GM21717 (cell line): ENCODE measurements at regions not wholly inside any gene's neighbourhood (a gene's known extent, or its start where the extent isn't known, plus 50 kb on each side); places are given as distances from the start of the nearest gene placed in this dataset.
"Not testable (repeated sequence)": the region's sequence is repeated elsewhere in the genome, so short reads cannot be mapped to it uniquely, and the experiment has no call there.

ENCODE experiments used
- ATAC-seq: cut with Tn5 transposase; IDR thresholded peaks from one replicate; pipeline ENCODE4 v1.9.1; 2021; ENCODE audit warnings: mild to moderate bottlenecking, moderate library complexity; ENCODE audit not compliant: unreplicated experiment

DNA sequence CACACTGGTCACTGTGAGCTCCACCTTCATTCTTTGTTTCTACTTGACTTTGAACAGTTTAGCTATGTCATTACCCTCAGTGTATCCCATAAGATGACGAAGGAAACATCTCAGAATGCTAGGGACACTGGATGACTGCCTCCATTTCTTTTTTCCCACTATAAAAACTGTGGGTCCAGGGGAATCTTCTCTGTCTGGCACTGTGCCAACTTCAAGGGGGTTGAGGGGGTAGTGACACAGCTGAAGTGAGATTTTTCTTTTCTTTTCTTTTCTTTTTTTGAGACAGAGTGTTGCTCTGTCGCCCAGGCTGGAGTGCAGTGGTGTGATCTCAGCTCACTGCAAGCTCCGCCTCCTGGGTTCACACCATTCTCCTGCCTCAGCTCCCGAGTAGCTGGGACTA lies 302.6 kb upstream of the TARS1 start:
- not testable (repeated sequence) for ATAC-seq

DNA sequence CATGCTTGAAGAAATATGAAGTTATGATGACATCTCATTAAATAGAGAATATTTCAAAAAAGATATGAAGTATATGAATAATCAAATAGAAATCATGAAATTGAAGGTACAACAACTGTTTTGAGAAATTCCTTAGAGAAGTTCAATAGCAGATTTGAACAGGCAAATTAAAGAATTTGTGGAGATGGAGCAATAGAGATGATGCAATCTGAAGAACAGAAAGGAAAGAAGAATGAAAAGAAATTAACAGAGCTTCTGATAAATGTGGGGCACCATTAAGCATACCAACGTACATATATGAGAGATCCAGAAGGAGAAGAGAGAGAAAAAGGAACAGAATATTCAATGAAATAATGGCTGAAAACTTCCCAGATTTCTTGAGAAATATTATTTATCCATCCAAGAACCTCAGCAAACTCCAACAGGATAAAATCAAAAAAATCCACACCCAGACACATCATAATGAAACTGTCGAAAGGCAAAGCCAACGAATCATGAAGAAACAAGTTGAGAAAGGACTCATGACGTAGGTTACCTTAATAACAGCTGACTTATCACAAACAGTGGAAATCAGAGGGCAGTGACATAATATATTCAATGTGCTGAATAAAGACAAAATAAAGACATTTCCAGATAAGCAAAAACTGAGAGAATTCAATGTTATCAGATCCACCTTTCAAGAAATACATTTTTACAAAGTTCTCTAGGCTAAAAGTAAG lies 297.2 kb upstream of the TARS1 start:
- ATAC-seq, result no peak

DNA sequence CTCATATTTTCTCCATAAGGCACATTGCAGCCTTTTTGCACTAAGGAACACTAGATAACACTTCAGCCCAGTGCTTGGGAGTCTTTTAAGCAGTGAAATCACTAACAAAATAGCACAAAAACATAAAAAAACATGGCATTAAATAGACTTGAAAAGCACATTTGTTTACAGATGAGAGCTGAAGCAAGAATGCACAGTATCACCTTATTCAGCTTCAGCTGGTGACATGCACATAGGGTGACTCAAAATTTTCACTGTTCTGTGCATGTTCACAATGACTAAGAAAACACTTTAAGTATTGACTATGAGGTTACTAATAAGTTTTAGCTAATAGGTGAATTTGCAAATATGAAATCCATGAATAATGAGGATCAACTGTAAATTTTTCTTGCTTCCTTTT lies 293.9 kb upstream of the TARS1 start:
- no peak for ATAC-seq

DNA sequence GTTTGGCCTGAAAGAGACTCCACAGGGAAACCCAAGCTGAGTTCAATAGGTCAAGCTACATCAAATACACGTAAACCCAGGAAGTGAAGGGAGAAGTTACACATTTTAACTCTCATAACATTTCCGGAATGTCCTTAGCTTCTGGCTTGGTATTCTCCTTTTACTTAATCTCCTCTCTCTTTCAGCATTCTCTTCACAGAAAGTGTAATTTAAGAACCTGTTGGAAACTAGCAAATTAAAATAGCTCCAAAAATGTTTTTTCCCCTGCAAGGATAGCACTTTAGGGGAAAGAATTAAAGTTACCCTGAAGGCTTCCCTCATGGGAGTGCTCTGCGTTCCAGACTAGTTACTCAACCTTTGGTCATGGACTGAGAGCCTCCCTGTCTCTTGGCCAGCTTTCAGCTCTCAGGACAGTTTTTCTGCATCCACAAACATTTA lies 292.7 kb upstream of the TARS1 start:
- no peak for ATAC-seq

DNA sequence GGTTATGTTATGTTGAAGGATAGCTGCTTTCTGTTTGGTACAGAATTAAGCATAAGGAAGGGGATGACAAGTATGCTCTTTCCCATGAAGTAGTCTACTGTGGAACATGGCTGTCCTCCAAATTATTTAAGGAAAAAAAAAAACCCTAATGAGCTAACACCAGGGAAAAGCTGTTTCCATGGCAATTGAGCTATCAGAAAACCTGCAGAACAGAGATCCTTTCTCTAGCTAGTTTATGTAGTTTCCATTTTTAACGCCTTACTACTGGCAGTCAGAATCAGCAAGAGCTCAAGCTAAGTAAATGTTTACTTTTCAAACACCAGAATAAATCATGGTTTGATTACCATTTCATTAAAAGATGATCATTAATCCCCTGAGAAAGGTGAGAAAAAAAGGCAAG lies 287.4 kb upstream of the TARS1 start:
- no peak for ATAC-seq

DNA sequence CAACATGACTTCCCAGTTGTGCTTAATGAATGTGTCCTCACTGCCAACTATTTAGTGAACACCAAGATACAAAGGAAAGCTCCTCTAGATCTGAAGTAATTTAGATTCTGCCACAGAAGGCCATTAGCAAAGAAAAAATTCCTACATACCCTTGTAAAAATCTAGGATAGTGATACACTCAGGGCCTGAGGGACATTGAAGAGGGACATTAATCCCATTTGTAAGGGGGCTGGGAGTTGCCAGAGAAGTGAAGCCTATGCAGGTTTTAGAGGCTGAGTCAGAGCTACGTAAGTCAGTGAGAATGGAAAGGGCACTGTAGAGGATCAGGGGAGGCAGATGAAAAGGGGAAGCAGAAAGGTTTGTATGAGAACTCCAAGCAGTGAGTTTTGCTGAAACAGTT lies 286.9 kb upstream of the TARS1 start:
- no peak for ATAC-seq

DNA sequence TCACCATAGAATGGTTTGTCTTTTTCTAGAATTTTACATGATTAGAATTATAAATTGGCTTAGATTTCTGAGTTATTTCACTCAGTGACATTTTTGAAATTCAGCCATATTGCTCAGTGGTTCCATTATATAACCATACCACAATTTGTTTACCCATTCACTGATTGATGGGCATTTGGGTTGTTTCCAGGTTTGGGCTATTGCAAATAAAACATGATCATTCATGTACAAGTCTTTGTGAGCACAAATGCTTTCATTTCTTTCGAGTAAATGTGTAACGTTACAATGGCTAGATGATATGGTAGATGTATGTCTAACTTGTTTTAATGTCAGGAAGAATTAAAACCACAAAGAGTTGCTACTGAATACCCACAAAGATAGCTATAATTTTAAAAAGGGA lies 279.9 kb upstream of the TARS1 start:
- ATAC-seq, result no peak

DNA sequence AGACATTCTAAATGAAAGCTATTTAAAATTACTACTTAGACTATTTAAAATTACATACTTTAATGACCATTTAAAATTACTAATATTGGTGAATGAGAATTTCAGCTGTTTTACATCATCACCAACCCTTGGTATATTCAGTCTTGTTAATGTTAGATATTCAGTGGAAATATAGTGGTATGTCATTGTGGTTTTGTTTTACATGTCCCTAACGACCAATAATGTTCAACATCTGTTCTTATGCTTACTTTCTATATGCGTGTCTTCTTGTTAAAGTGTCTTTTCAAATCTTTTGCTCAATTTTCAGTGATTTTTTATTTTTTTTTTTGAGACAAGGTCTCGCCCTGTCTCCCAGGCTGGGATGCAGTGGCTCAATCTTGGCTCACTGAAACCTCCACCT lies 279.3 kb upstream of the TARS1 start:
- ATAC-seq, result no peak

DNA sequence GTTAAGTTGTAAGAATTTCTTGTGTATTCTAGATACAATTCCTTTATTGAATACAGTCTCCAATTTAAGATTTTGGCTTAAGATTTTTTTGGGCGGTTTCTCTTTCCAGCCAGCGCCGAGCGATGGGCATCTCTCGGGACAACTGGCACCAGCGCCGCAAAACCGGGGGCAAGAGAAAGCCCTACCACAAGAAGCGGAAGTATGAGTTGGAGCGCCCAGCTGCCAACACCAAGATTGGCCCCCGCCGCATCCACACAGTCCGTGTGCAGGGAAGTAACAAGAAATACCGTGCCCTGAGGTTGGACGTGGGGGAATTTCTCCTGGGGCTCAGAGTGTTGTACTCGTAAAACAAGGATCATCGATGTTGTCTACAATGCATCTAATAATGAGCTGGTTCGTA lies 278.7 kb upstream of the TARS1 start:
- no peak for ATAC-seq

DNA sequence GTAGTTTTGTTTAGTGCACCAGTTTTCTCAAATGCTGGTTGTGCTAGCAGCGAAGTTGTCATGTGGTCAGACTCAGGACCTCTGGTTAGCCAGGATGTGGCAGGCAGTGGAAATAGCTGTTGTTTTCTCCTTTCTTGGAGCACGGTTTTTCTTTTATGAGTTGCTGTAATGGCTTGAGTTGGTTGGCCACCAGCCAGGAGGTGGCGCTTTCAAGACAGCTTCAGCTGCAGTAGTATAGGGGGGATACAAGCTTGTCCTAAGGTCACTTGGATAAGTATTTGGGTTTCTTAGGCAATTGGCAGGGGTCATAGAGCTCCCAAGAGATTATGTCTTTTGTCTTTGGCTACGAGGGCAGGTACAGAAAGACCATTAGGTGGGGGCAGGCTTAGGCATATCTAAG lies 274.2 kb upstream of the TARS1 start:
- ATAC-seq, result no peak

DNA sequence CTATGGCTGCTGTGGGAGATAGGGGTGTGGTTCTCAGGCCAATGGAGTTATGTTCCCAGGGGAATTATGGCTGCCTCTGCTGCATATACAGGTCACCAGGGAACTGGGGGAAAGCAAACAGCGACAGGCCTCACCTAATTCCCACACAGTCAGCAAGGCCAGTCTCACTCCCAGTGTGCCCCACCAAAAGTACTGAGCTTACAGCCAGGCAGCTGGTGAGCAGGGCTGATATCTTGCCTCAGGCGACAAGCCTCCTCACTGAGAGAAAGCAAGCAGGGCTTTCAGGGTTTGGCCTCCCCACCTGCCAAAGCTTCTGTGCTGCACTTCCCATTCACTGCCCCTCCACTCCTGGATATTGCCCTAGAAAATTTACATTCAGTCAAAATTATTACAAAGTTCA lies 273.8 kb upstream of the TARS1 start:
- ATAC-seq, result no peak

DNA sequence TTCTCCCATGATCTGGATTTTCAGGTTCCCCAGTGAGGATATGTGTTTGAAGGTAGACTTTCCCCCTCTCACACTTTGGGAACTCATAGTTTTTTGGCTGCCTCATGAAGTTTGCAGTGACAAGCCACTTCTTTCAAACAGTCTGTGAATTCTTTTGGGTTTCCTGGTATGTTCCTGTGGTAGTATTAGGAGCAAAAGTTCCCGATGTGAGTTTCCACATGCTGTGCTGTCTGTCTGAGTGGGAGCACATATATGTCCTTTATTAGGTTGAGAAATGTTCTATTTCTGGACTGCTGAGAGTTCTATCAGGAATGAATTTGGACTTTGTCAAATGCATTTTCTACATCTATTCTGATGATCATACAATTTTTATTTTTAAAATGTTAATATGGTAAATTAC lies 273.2 kb upstream of the TARS1 start:
- no peak for ATAC-seq

DNA sequence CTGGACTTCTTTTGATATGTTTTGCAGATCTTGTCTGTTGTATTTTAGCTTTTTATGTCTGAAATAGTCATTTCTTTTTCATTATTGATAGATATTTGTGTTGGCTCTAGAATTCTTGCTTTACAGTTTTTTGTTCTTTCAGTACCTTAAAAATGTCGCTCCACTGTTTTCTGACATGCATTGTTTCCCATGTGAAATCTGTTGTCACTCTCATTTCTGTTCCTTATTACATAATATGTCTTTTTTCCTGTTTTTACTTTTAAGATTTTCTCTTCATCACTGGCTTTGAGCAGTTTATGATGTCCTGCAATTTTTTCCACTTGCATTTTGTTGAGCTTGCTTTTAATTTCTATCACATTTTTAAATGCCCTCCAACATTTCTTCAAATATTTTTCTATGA lies 270.4 kb upstream of the TARS1 start:
- no peak for ATAC-seq

DNA sequence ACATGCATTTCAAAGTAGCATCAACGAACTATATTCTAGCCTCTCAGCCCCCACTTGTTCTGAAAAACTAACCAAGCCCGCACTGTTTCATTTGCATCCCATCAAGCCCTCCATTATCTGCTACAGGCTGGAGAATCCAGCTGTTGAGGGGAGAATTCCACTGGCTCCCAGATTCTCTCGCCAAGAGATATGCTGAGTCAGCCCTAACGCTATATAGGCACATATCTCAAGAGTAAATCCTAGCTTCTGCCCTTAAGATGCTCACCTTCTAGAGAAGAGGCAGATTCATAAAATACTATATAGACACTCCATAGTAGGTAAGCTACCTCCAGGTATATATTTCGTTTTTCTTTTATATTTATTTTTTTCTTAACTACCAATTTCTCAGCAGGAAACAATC lies 266.4 kb upstream of the TARS1 start:
- ATAC-seq, result no peak

DNA sequence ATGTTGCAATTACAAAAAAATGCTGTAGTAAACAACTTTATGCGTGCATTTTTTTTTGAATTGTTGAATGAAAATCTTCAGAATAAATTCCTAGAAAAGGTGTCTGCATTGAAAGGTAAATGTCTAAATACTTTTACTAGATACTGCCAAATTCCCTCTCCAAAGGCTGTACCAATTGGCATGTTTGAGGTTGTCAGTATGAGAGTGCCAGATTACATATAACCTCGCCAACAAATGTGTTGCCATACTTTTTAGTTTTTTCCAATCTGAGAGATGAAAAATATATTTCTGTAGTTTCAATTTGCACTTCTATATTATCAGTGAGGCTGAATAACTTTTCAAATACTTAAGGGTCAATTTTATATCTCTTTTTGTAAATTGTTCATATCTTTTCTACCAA lies 261.5 kb upstream of the TARS1 start:
- ATAC-seq, result no peak

DNA sequence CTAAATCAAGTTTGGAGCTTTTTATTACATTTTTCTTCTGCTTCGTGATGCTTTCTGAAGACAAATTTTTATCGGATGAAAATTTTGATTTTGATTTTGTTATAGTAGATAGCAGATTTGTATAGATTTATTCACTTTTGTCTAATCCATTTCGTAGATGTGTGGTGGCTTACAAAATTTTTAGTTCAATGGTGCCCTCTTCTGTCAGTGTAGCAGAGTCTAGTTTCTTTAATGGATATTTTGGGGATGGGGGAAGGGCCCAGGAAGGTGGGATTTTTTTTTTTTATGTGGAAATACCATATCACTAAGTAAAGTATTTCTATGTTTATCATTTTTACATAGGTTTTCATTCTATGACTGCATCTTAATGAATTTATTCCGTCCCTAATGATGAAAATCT lies 259.9 kb upstream of the TARS1 start:
- ATAC-seq, result no peak

DNA sequence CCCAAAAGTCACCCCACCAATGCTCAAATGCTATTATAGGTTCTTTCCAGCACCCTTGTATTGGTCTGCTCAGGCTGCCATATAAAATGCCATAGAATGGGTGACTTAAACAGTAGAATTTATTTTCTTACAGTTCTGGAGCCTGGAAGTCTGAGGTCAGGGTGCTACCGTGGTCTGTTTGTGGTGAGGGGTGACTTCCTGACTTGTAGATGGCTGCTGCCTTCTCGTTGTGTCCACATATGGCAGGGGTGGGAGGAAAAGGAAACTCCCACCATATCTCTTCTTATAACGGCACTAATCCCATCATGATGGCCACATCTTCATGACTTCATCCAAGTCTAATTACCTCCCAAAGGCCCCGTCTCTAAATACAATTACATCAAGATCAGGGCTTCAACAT lies 257.8 kb upstream of the TARS1 start:
- no peak for ATAC-seq

DNA sequence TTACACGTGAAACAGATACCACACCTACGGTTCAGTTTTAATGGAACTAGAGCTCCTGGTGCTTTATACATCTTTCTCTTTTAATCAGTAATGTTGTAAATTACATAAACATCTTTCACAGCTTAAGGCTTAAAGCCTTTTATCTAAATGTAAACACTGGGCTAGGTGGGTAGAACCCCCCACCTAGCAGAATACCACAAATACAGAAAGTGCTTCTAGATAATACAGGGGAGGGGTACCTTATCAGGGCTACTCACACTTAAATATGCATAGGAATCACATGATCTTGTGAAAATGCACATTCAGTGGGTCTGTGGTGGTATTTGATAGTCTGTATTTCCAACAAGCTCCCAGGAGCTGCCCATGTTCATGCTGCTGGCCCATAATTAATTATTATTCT lies 256.4 kb upstream of the TARS1 start:
- ATAC-seq, result no peak

DNA sequence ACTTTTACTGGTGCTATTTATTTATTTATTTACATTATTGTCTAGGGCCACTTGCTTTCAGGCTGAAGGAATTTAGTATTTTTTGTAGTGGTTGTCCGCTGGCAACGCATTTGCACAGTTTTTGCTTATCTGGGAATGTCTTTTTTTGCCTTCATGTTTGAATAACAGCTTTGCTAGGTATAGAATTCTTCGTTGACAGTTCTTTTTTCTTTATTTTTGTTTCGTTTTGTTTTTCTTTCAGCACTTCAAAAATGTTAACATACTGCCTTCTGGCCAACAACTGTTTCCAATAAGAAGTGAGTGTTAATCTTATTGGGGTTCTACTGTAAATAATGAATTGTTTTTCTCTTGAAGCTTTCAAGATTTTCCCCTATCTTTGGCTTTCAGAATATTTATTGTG lies 252.7 kb upstream of the TARS1 start:
- no peak for ATAC-seq

DNA sequence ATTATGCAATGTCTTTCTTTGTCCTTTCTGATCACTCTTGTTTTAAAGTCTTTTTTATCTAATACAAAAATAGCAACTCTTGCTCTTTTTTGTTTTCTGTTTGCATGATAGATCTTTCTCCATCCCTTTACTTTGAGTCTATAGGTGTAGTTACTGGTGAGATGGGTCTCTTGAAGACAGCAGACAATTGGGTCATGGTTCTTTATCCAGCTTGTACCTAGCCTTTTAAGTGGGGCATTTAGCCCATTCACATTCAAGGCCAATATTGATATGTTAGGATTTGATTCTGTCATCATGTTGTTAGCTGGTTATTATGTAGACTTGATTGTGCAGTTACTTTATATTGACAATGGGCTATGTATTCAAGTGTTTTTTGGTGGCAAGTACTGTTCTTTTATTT lies 245.9 kb upstream of the TARS1 start:
- ATAC-seq, result no peak

DNA sequence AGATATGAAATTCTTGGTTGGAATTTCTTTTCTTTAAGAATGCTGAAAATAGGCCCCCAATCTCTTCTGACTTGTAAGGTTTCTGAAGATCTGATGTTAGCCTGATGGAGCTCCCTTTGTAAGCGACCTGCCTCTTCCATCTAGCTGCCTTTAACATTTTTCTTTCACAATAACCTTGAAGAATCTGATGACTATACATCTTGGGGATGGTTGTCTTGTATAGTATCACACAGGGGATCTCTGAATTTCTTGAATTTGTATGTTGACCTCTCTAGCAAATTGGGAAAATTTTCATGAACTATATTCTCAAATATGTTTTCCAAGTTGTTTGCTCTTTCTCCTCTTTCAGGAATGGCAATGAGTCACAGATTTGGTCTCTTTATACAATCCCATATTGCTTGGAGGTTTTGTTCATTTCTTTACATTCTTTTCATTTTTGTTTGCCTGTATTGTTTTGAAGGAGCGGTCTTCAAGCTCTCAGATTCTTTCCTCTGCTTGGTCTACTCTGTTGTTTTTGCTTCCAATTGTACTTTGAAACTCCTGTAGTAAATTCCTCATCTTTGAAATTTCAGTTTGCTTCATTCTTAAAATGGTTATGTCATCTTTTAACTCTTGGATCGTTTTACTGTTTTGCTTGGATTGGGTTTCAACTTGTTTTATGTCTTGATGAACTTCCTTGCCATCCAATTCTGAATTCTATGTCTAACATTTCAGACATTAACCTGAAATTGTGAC lies 245.2 kb upstream of the TARS1 start:
- ATAC-seq, result no peak

DNA sequence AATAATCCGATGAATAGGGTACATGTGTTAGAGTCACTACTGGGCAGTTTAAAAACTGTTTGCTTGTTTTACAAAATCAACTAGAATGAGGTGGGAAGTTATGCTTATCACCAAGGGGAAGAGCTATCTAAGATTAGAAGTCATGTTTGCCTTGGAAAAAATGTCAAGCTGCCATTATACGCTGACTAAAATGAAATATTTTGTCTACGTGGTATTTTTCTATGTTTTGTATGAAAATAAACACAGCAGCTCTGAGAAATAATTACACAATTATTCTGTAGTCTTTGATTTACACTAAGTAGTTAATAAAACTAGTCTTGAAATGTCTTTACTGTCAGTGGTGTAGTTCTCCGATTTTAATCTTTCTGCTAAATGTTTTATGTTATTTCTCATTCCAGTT lies 241.9 kb upstream of the TARS1 start:
- ATAC-seq, result no peak

DNA sequence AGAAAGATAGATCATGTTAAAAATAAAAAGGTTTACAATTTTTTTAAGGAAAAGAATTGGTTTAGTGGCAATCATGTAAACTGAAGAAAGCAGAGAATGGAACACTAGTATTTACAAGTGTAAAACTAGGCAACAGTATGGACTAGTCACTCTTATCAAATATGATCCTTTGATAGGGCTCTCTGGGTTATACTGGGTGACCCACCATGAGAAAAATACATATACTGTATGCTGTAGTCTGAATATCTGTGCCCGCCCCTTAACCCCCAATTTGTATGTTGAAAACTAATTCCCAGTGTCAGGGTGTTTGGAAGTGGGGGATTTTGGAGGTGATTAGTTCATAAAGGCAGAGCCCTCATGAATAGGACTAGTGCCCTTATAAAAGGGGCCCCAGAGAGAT lies 236.8 kb upstream of the TARS1 start:
- ATAC-seq, result no peak
